ENCODE measurements at regions not wholly inside any gene's neighbourhood (a gene's known extent, or its start where the extent isn't known, plus 50 kb on each side); places are given as distances from the start of the nearest gene placed in this dataset.
A peak's percentile ranks its signal among the peaks of the same experiment; 100 is the strongest.

- Histone ChIP-seq H3K27me3 (ENCODE audit: control insufficient read depth, insufficient read depth, low read length) (no peaks in the 10 kb centered on the region), H3K27ac (ENCODE audit: low read depth, low read length) (no peak overlapping the region), H3K4me1 (ENCODE audit: control insufficient read depth, insufficient read depth, low read length) (no peaks in the 10 kb centered on the region), H3K4me3 (ENCODE audit: low read depth, low read length) (no peak overlapping the region), H3K9me3 (ENCODE audit: control insufficient read depth, insufficient read depth, low read length) (no peaks in the 10 kb centered on the region), H3K36me3 (ENCODE audit: control insufficient read depth, insufficient read depth, low read length) (no peaks in the 10 kb centered on the region)
- WGBS (ENCODE audit: insufficient coverage) = no CpG with 5 or more reads among the region's 6 CpGs
- no peak for DNase-seq (ENCODE audit: low read depth in 4 of 6, low spot score in 6 of 6)
Observed at GRCh38 chr21:22421416-22422180, 1423.4 kb downstream of the NCAM2 start.

GRCh38 chr21:22438428-22439086 lies 1440.3 kb downstream of the NCAM2 start:
- Histone ChIP-seq H3K4me1 (ENCODE audit: control insufficient read depth, insufficient read depth, low read length) (no peaks in the 10 kb centered on the region), H3K4me3 (ENCODE audit: low read depth, low read length) (no peak overlapping the region), H3K36me3 (ENCODE audit: control insufficient read depth, insufficient read depth, low read length) (no peaks in the 10 kb centered on the region), H3K27me3 (ENCODE audit: control insufficient read depth, insufficient read depth, low read length) (no peaks in the 10 kb centered on the region), H3K9me3 (ENCODE audit: control insufficient read depth, insufficient read depth, low read length) (no peaks in the 10 kb centered on the region), H3K27ac (ENCODE audit: low read depth, low read length) (no peak overlapping the region)
- no peak for DNase-seq (ENCODE audit: low read depth in 4 of 6, low spot score in 6 of 6)
- WGBS (ENCODE audit: insufficient coverage) = 73% methylated on average over 4 of the region's 8 CpGs

DNA sequence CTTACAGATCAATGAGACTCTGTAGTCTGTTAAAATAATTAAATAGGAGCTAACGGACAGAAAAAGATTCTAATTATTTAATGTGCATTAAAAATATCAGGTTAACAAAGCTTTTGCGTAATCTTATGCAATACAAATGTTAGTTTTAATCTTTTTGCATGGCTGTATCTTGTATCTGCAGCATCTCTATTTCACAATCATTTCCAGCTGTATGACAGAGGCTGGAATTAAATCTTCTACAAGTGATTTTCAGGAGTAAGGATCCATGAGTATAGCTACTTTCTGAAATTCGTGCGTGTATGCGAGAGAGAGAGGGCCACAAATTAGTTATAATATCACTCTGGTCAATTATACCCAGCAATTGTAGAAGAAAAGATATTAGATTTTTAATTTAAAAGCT lies 1446.8 kb downstream of the NCAM2 start:
- Histone ChIP-seq H3K27me3 (ENCODE audit: control insufficient read depth, insufficient read depth, low read length) (no peaks in the 10 kb centered on the region), H3K36me3 (ENCODE audit: control insufficient read depth, insufficient read depth, low read length) (no peaks in the 10 kb centered on the region), H3K9me3 (ENCODE audit: control insufficient read depth, insufficient read depth, low read length) (no peaks in the 10 kb centered on the region), H3K27ac (ENCODE audit: low read depth, low read length) (no peak overlapping the region), H3K4me3 (ENCODE audit: low read depth, low read length) (no peak overlapping the region), H3K4me1 (ENCODE audit: control insufficient read depth, insufficient read depth, low read length) (no peaks in the 10 kb centered on the region)
- no peak for DNase-seq (ENCODE audit: low read depth in 4 of 6, low spot score in 6 of 6)
- WGBS (ENCODE audit: insufficient coverage) = no CpG with 5 or more reads among the region's 5 CpGs

DNA sequence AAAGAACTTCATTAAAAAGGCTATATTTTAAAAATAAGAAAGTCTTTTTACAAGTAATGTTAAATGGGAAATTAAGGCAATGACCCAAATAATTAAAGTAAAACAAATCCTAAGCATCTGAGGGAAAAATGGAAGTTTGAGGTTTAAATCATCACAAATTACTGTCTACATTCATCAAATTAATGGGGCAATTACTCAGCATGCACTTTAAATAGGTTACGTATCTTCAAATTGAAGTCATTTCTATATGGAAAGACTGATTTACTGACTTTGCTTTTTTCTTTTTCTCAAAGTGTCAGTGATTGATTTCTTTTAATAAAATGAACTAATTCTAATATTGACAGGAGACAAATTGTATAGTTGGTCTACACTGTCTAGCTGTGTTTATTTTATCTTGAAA lies 1452.3 kb downstream of the NCAM2 start:
- no peaks in the 10 kb centered on the region for H3K36me3 ChIP-seq (ENCODE audit: control insufficient read depth, insufficient read depth, low read length)

GRCh38 chr21:22456241-22456640 lies 1458.0 kb downstream of the NCAM2 start:
- H3K27ac ChIP-seq (ENCODE audit: low read depth, low read length) = no peak overlapping the region
- WGBS (ENCODE audit: insufficient coverage) = 20% methylated on average over 1 of the region's 2 CpGs
- peak in 1 of 6 donors; percentile 37 for DNase-seq (ENCODE audit: low read depth in 4 of 6, low spot score in 6 of 6)

More for the DNA sequence above, 1452.3 kb downstream of the NCAM2 start:
- no peak overlapping the region for H3K4me3 ChIP-seq (ENCODE audit: low read depth, low read length)
- H3K27me3 ChIP-seq (ENCODE audit: control insufficient read depth, insufficient read depth, low read length) = no peaks in the 10 kb centered on the region
- no peak overlapping the region for H3K27ac ChIP-seq (ENCODE audit: low read depth, low read length)
- H3K4me1 ChIP-seq (ENCODE audit: control insufficient read depth, insufficient read depth, low read length) = no peaks in the 10 kb centered on the region
- no CpG with 5 or more reads among the region's 1 CpG for WGBS (ENCODE audit: insufficient coverage)
- H3K9me3 ChIP-seq (ENCODE audit: control insufficient read depth, insufficient read depth, low read length) = no peaks in the 10 kb centered on the region
- no peak for DNase-seq (ENCODE audit: low read depth in 4 of 6, low spot score in 6 of 6)

GRCh38 chr21:22468893-22469292 lies 1470.7 kb downstream of the NCAM2 start:
- no peaks in the 10 kb centered on the region for H3K9me3 ChIP-seq (ENCODE audit: control insufficient read depth, insufficient read depth, low read length)
- no peaks in the 10 kb centered on the region for H3K36me3 ChIP-seq (ENCODE audit: control insufficient read depth, insufficient read depth, low read length)
- WGBS (ENCODE audit: insufficient coverage) = no CpG with 5 or more reads among the region's 1 CpG
- no peaks in the 10 kb centered on the region for H3K27me3 ChIP-seq (ENCODE audit: control insufficient read depth, insufficient read depth, low read length)
- H3K4me3 ChIP-seq (ENCODE audit: low read depth, low read length) = no peak overlapping the region
- DNase-seq (ENCODE audit: low read depth in 4 of 6, low spot score in 6 of 6) = no peak
- no peaks in the 10 kb centered on the region for H3K4me1 ChIP-seq (ENCODE audit: control insufficient read depth, insufficient read depth, low read length)
- no peak overlapping the region for H3K27ac ChIP-seq (ENCODE audit: low read depth, low read length)

More at GRCh38 chr21:22456241-22456640, 1458.0 kb downstream of the NCAM2 start:
- H3K4me3 ChIP-seq (ENCODE audit: low read depth, low read length) = no peak overlapping the region
- H3K4me1 ChIP-seq (ENCODE audit: control insufficient read depth, insufficient read depth, low read length) = no peaks in the 10 kb centered on the region
- H3K9me3 ChIP-seq (ENCODE audit: control insufficient read depth, insufficient read depth, low read length) = no peaks in the 10 kb centered on the region
- H3K36me3 ChIP-seq (ENCODE audit: control insufficient read depth, insufficient read depth, low read length) = no peaks in the 10 kb centered on the region
- H3K27me3 ChIP-seq (ENCODE audit: control insufficient read depth, insufficient read depth, low read length) = no peaks in the 10 kb centered on the region

DNA sequence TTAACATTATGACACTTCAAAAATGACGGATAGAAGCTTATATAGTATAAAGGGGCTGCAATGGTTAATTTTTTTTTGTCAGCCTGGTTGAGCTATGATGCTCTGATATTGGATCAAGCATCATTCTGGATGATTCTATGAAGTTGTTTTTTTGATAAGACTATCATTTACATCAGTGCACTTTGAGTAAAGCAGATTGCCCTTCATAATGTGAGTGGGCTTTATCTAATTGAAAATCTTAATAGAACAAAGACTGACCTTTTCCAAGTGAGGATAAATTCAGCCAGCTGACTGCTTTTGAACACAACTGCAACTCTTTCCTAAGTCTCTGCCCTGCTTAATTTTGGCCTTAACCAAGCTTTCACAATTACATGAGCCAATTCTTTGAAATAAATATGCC lies 1476.2 kb downstream of the NCAM2 start:
- Histone ChIP-seq H3K9me3 (ENCODE audit: control insufficient read depth, insufficient read depth, low read length) (peaks cover 5% of the 10 kb centered on the region), H3K4me3 (ENCODE audit: low read depth, low read length) (no peak overlapping the region), H3K4me1 (ENCODE audit: control insufficient read depth, insufficient read depth, low read length) (no peaks in the 10 kb centered on the region), H3K27me3 (ENCODE audit: control insufficient read depth, insufficient read depth, low read length) (no peaks in the 10 kb centered on the region), H3K27ac (ENCODE audit: low read depth, low read length) (no peak overlapping the region), H3K36me3 (ENCODE audit: control insufficient read depth, insufficient read depth, low read length) (no peaks in the 10 kb centered on the region)
- whole genome bisulfite sequencing (ENCODE audit: insufficient coverage) = no CpG with 5 or more reads among the region's 1 CpG
- DNase-seq (ENCODE audit: low read depth in 4 of 6, low spot score in 6 of 6) = no peak

DNA sequence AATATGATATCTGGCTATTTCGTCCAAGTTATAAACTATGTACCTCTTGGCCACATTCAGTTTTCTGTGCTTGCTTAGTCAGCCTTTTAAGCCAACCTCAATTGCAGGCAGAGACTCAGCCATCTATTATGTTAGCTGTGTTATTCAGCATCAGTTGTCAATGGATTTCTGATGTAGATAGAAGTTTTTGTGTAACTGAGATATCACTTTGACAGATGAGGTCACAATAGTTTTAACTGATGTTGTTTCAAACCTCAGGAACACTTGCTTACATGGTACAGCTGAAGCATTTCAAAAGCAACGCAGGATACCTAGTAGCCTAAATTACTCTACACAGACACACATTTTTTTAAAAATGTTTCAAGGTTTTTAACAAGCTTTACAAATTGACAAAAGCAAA lies 1478.0 kb downstream of the NCAM2 start:
- WGBS (ENCODE audit: insufficient coverage) = no CpG with 5 or more reads among the region's 2 CpGs
- DNase-seq (ENCODE audit: low read depth in 4 of 6, low spot score in 6 of 6) = peak in 1 of 6 donors; percentile 1
- Histone ChIP-seq H3K9me3 (ENCODE audit: control insufficient read depth, insufficient read depth, low read length) (peaks cover 5% of the 10 kb centered on the region), H3K36me3 (ENCODE audit: control insufficient read depth, insufficient read depth, low read length) (no peaks in the 10 kb centered on the region), H3K27me3 (ENCODE audit: control insufficient read depth, insufficient read depth, low read length) (no peaks in the 10 kb centered on the region), H3K4me3 (ENCODE audit: low read depth, low read length) (no peak overlapping the region), H3K4me1 (ENCODE audit: control insufficient read depth, insufficient read depth, low read length) (no peaks in the 10 kb centered on the region), H3K27ac (ENCODE audit: low read depth, low read length) (no peak overlapping the region)

DNA sequence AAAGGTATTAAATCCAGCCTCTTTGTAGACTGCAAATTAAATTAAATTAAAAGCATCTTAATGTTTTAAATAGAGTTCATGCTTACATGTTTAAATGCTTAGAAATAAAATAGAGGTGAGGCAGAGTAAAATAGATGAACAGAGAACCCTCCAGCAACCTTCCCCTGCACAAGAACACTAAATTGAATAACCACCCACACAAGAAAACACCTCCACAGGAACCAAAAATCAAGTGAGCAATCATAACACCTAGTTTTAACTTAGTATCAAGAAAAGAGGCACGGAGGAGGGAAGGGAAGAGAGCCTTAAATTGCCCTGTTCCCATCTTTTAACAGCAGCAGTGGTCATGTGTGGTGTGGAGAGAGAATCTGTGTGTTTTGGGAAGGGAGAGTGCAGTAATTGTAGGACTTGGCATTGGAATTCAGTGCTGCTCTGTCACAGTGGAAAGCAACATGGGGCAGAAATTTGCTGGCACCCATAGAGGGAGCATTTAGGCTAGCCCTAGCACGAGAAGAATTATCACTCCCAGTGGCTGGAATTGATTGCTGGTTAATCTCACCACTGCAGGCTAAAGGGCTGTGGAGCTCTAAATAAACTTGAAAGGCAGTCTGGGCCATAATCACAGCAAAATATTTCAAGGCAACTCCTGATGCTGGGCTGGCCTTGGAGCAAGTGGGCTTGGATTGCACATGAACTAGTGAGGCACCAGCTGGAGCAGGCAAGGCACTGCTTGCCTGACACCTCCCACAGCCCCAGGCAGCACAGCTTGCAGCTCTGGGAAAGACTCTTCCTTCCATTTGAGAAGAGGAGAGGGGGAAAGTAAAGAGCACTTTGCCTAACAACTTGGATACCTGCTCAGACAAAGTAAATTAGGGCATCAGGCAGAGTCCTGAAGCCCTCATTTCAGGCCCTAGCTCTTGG lies 1478.8 kb downstream of the NCAM2 start:
- WGBS (ENCODE audit: insufficient coverage) = 33% methylated on average over 1 of the region's 2 CpGs
- peaks cover 5% of the 10 kb centered on the region for H3K9me3 ChIP-seq (ENCODE audit: control insufficient read depth, insufficient read depth, low read length)
- H3K36me3 ChIP-seq (ENCODE audit: control insufficient read depth, insufficient read depth, low read length) = no peaks in the 10 kb centered on the region
- DNase-seq (ENCODE audit: low read depth in 4 of 6, low spot score in 6 of 6) = peak in 3 of 6 donors; percentile 2 to 28 (median 4)
- no peak overlapping the region for H3K4me3 ChIP-seq (ENCODE audit: low read depth, low read length)
- H3K27me3 ChIP-seq (ENCODE audit: control insufficient read depth, insufficient read depth, low read length) = no peaks in the 10 kb centered on the region
- no peak overlapping the region for H3K27ac ChIP-seq (ENCODE audit: low read depth, low read length)
- no peaks in the 10 kb centered on the region for H3K4me1 ChIP-seq (ENCODE audit: control insufficient read depth, insufficient read depth, low read length)

Measured in spinal cord (tissue), 9 donors.